HG02852 (cell line): ENCODE measurements at regions not wholly inside any gene's neighbourhood (a gene's known extent, or its start where the extent isn't known, plus 50 kb on each side); places are given as distances from the start of the nearest gene placed in this dataset.
"Not testable (repeated sequence)": the region's sequence is repeated elsewhere in the genome, so short reads cannot be mapped to it uniquely, and the experiment has no call there.

Source experiments
- ATAC-seq: cut with Tn5 transposase; IDR thresholded peaks from one replicate; pipeline ENCODE4 v1.9.1; 2021; ENCODE audit warnings: mild to moderate bottlenecking, moderate library complexity; ENCODE audit not compliant: unreplicated experiment

DNA sequence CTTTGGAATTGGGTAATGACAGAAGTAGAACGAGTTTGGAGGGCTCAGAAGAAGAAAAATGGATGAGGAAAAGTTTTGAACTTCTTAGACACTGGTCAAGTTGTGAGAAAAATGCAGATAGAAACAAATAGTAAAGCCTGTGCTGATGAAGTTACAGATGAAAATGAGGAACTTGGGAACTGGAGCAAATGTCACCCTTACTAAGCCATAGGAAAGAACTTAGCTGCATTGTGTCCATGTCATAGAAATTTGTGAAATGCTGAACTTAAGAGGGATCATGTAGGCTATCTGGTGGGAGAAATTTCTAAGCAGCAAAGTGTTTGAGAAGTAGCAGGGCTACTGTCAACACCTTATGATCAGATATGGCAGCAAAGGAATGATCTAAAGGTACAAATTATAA, 289.2 kb upstream of the PCDH9 start:
- ATAC-seq: no peak

GRCh38 chr13:67518785-67519184, 288.6 kb upstream of the PCDH9 start:
- no peak for ATAC-seq

- peak; percentile 91 for ATAC-seq
These were observed 285.8 kb upstream of the PCDH9 start for GRCh38 chr13:67515895-67516294.

DNA sequence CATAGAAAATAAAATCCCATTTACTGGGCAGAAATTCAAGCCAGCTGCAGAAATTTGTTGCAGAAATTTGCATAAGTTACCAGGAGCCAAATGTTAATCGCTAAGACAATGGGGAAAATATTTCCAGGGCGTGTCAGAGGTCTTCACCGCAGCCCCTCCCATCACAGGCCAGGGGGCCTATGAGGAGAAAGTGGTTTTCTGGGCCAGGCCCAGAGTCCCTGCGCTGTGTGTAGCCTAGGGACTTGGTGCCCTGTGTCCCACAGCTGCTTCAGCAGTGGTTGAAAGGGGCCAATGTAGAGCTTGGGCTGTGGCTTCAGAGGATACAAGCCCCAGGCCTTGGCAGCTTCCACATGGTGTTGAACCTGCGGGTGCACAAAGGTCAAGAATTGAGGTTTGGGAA, 278.9 kb upstream of the PCDH9 start:
- no peak for ATAC-seq

GRCh38 chr13:67508275-67508674, 278.1 kb upstream of the PCDH9 start:
- ATAC-seq: not testable (repeated sequence)

DNA sequence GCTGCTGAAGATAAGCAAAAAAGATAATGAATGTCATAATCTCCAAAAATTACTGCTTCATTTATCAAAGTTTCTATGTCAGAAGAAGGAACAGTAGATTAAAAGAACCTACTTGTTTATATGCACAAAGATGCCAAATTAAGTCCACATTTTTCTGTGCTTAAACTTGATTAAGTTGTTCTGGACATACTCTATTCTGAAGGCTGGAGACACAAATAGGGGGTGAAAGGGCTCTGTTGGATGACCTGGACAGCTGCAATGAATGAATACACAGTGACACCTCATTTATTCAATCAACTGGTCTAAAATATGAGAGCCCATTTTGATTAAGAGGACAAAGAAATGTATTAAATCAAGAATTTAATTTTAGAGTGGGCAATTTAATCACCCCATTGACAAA, 276.3 kb upstream of the PCDH9 start:
- no peak for ATAC-seq

GRCh38 chr13:67505376-67505775, 275.2 kb upstream of the PCDH9 start:
- ATAC-seq: no peak

DNA sequence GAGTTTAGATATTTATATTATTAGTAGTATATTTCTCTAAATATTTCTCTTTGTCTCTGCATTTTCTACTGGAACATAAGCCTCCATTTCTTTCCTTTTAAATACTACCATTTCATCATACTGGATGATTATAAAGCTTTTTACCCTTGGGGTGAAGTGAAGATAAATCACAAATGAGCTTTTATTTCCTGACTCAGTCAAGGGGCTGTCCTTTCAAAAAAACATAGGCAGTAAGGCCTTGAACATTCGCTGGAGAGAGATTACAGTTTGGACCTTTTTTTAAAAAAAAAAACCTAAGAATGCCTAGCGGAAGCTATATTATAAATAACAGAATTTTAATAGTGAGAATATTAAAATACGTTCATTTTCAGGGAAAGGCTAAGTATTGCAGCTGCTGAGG, 268.8 kb upstream of the PCDH9 start:
- no peak for ATAC-seq

DNA sequence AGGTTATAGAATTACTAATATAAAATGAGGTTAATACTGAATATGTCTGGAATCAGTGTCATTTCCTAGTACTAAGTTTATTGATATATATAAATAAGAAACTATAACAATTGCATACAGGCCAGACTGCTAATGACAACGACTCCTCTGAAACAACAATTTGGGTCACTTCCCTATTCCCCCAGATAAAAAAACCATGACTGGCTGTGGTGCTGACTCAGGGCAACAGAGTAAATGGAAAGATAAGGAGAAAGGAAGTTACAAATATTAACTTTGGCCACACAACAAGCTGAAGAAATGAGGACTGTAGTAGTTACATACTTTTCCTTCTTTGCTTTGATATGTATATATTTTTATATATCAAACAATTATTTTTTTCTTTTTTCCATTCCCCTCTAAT, 263.7 kb upstream of the PCDH9 start:
- ATAC-seq: no peak

DNA sequence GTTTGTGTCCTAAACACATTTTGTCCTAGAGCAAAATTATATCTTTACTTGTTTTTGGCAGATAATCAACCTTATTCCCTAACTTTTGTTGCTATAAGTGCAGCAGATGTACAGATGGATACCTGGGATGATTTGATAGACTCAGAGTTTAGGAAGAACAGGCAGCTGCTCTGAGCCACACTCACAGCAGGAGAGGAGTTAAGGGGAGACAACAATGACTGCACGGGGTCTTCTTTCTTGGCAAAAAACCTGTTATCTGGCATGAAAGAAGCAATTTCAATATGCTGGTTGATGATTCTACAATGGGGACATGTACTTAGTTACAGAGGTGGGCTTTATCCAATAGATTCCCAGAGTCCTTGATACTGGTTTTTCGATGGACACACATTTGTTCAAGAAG, 258.9 kb upstream of the PCDH9 start:
- ATAC-seq: no peak

DNA sequence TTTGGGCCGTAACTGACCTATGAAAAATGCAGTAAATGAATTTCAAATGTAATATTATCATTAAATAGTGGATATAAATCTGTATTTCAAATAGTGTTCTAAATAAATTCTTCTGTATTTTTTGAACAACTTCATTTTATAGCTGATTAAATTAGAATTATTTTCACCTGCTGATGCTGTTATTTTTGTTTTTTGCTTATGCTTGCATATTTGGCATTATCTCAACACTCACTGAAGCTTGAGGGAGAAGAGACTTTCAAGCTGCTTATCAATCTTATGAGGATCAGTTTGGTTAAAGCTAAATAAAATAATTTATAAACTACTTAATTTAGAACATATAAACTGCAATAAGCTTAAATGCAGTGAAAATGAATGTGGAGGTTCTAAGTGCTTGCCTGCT, 251.3 kb upstream of the PCDH9 start:
- no peak for ATAC-seq

GRCh38 chr13:67474115-67474514, 244.0 kb upstream of the PCDH9 start:
- no peak for ATAC-seq

GRCh38 chr13:67469623-67470022, 239.5 kb upstream of the PCDH9 start:
- no peak for ATAC-seq

GRCh38 chr13:67466569-67466968, 236.4 kb upstream of the PCDH9 start:
- no peak for ATAC-seq

GRCh38 chr13:67464154-67464553, 234.0 kb upstream of the PCDH9 start:
- no peak for ATAC-seq

- ATAC-seq: no peak
These were observed 232.0 kb upstream of the PCDH9 start for GRCh38 chr13:67462098-67462497.

DNA sequence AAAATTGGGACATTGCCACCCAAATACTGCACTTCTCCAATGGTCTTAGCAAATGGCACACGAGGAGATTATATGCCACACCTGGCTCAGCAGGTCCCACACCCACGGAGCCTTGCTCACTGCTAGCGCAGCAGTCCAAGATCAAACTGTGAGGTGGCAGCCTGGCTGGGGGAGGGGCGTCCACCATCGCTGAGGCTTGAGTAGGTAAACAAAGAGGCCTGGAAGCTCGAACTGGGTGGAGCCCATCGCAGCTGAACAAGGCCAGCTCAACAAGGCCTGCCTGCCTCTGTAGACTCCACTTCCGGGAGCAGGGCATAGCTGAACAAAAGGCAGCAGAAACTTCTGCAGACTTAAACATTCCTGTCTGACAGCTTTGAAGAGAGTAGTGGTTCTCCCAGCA, 222.4 kb upstream of the PCDH9 start:
- not testable (repeated sequence) for ATAC-seq

- no peak for ATAC-seq
These were observed 215.3 kb upstream of the PCDH9 start for GRCh38 chr13:67445436-67445835.

- no peak for ATAC-seq
These were observed 213.8 kb upstream of the PCDH9 start for GRCh38 chr13:67443923-67444322.

- ATAC-seq: no peak
These were observed 210.3 kb upstream of the PCDH9 start for GRCh38 chr13:67440236-67440975.

DNA sequence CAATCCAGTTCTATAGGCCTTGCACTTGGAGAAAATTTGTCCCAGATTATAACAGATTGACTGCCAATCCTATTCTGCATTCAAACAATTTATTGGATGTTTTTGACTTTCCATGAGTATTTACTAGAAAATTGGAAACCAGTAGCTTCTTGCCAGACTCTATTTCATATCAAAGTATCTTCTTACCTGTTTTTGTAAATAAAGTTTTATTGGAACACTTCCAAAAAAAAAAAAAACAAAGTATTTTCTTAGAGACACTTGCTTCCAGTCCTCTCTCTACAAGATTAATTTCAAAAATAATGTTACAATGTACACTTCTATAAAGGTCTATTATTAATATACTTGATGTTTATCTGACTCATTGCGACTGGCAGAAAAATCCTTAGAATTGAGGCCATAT, 209.2 kb upstream of the PCDH9 start:
- no peak for ATAC-seq

- no peak for ATAC-seq
These were observed 208.3 kb upstream of the PCDH9 start for GRCh38 chr13:67438465-67438864.

DNA sequence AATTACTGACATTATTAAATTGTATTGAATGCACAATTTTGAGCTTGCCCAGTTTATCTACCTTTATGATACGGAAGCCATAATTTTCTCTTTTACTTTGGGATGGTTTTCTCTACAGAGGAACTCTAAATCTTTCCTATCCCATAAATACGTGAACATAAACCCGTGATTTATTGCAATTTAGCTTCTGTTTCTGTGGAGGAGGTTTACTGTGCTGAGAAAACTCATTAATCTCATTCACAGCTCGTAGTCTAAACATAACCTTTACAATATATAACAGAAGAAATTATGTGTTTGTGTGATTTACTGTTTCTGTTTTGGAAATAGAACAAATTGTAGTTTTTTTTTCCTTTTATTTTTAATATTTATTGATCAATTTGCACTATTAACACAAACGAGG, 207.1 kb upstream of the PCDH9 start:
- ATAC-seq: no peak
